ENCODE measurements at regions not wholly inside any gene's neighbourhood (a gene's known extent, or its start where the extent isn't known, plus 50 kb on each side); places are given as distances from the start of the nearest gene placed in this dataset.
"Not testable (repeated sequence)": the region's sequence is repeated elsewhere in the genome, so short reads cannot be mapped to it uniquely, and the experiment has no call there.

GRCh38 chr13:87255394-87255793 lies 415.8 kb upstream of the SLITRK5 start:
- DNase-seq: no peak

DNA sequence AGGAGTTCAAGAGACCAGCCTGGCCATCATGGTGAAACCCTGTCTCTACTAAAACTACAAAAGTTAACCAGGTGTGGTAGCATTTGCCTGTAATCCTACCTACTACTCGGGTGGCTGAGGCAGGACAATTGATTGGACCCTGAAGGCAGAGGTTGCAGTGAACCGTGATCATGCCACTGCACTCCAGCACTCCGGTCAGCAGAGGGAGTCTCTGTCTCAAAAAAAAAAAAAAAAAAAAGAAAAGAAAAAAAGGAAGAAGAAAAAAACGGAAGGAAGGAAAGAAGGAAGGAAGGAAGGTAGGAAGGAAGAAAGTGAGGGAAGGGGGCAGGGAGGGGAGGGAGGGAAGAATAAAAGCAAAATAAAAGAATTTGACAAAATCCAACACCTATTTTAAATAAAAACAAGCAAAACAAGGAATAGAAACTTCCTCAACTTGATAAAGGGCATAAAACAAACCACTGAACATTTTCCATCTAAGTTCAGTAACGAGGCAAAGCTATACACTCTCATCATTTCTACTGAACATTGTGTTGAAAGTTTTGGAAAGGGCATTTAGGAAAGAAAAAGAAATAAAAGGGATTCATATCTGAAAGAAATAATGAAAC lies 411.6 kb upstream of the SLITRK5 start:
- DNase-seq: no peak

DNA sequence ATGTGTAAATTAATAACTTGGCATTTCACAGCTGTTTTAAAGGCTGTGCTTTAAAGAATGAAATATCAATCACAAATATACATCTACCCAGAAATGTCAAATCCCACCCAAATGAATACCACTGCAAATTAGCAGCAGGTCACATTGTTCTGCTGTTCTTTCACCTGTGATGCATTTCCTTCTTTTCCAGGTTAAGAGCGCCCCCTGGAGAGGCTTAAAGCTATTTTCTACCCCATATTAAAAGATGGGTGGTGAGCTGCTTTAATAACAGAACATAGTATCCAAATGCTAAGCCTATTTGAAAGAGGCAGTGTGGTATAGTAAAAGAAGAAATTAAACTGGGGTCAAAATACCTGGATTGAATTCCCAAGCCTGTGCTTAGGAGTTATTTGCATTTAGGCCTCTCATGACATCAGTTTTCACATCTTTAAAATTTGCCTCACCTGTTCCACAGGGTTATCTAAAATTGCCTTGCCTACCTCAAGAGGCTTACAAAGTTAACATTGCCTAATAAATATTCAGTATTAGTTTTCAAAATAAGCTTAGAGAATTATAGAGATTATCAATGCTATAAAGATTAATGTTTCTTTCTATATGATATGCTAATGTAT lies 396.9 kb upstream of the SLITRK5 start:
- peak; percentile 64 for DNase-seq

DNA sequence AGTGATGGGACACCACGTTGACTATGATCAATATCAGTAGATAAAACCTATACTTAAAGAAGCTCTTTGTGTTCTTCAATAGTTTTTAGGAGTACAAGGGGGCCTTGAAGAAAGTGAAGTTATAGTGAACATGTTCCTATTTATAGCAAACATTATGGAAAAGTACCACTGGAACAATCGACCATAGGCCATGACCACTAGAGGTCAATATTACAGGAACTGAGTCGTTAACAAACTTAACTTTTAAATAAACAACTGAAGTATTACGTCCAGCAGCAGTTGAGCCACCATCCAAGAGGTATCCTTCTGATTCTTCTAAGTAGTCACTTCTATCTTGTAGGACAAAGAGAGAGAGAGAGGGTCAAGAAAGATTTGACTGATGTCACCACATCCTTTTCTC lies 391.0 kb upstream of the SLITRK5 start:
- no peak for DNase-seq

GRCh38 chr13:87287721-87288120 lies 383.4 kb upstream of the SLITRK5 start:
- no peak for DNase-seq

- no peak for DNase-seq
These were observed 375.5 kb upstream of the SLITRK5 start for GRCh38 chr13:87295636-87296035.

GRCh38 chr13:87302034-87302433 lies 369.1 kb upstream of the SLITRK5 start:
- DNase-seq: no peak

- no peak for DNase-seq
These were observed 368.2 kb upstream of the SLITRK5 start for GRCh38 chr13:87302931-87303330.

DNA sequence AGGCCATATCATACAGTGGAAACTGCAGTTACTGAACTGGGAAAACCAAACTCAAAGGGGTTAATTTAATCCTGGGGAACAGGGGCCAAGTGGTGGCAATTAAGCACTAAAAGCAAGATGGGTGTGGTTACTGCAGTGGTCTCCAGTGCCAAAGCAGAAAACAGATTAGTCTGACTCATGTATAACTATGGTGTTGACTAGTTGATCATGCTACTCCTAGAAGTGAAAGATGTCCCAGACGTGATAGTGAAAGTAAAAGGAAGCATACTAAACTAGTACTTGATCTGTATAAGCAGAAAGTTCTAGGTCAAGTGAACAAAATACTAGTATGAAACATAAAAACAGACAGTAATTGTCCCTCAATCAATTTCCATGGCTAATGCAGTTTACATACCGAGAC lies 360.0 kb upstream of the SLITRK5 start:
- DNase-seq: no peak

DNA sequence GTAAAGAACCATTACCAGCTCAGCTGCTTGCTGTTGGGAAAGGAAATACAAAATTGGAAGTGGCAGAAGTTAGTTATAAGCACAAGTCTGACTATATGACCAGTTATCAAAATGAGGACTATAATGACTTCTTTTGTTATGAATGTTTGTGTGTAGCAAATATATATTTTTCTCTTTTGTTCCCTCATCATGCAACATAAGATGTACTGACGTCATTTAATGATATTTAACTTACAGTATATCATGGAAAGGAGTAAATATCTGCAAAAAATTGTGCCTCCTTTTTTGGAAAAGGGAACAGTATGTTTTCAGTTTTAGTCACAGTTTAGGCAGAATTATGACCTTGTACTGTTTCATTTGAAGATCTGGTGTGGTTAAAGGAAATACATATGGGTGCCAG lies 356.3 kb upstream of the SLITRK5 start:
- DNase-seq: no peak

- no peak for DNase-seq
These were observed 348.8 kb upstream of the SLITRK5 start for GRCh38 chr13:87322386-87322785.

GRCh38 chr13:87324558-87324957 lies 346.6 kb upstream of the SLITRK5 start:
- no peak for DNase-seq

DNA sequence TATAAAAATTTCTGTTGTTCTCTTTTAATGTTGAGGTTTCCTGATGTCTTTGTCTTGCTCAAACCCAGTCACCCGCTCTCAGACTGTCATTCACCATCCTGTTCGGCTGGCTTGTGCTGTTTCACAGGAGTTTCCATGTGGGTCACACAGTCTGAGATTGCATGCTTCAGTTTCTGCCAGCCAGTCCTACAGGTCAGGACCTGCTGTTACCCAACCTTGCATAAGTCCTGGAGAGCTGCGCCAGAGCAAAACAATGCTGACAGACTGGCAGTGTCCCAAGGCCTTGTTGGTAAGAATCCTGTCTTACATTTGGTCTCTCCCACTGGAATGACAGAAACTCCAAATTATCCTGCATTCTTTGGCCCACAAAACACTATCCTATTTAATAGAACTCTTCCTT lies 340.0 kb upstream of the SLITRK5 start:
- no peak for DNase-seq

- no peak for DNase-seq
These were observed 337.6 kb upstream of the SLITRK5 start for GRCh38 chr13:87333599-87333998.

GRCh38 chr13:87334176-87334575 lies 337.0 kb upstream of the SLITRK5 start:
- DNase-seq: no peak

GRCh38 chr13:87336346-87336889 lies 334.8 kb upstream of the SLITRK5 start:
- DNase-seq: not testable (repeated sequence)

GRCh38 chr13:87344176-87344575 lies 327.0 kb upstream of the SLITRK5 start:
- no peak for DNase-seq

DNA sequence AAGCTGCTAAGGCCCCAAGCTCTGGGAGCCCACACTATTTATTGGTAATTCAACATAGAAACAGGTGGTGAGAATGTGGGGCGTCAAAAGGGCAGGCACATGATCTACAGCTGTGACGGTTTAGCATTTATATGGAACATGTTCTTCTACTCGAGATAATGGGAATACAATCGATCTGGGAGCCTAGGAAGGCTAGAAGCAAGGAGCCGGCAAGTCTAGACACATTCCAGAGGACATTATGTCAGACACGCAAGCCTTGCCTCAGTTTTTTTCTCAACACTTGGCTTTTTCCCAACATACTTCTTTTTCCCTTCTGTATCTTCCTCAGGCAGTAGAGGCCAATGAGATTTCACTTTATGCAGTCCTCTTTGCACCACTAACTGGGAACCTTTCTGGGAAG lies 315.7 kb upstream of the SLITRK5 start:
- DNase-seq: no peak

- no peak for DNase-seq
These were observed 314.9 kb upstream of the SLITRK5 start for GRCh38 chr13:87356314-87356713.

- no peak for DNase-seq
These were observed 312.9 kb upstream of the SLITRK5 start for GRCh38 chr13:87358319-87358718.

- no peak for DNase-seq
These were observed 310.0 kb upstream of the SLITRK5 start for GRCh38 chr13:87361216-87361615.

DNA sequence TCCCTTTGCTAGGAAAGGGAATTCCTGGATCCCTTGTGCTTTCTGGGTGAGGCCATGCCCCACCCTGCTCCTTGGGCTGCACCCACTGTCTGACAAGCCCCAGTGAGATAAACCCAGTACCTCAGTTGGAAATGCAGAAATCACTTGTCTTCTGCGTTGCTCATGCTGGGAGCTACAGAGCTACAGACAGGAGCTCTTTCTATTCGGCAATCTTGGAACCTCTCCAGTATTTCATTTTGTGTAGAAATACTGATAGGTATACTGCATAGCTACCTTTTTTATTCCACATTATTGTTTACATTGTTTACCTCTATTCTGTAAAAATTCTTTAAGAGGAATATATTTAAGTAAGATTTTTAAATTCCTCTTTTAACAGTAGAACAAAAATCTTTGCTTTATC lies 302.5 kb upstream of the SLITRK5 start:
- no peak for DNase-seq

DNA sequence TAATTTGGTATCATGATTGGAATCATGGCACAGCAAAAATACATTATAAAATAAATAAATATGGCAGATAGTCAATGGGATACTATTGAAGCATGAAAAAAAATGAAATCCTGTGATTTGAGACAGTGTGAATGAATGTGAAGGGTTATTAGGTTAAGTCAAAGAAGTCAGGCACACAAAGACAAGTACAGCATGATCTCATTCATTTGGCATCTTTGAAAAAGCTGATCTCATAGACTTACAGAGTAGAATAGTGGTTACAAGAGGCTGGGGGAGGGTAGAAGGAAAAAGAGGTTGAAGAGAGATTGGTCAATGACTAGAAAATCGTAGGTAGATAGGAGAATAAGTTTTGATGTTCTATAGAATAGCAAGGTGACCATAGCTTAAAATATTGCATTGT lies 295.1 kb upstream of the SLITRK5 start:
- no peak for DNase-seq

DNA sequence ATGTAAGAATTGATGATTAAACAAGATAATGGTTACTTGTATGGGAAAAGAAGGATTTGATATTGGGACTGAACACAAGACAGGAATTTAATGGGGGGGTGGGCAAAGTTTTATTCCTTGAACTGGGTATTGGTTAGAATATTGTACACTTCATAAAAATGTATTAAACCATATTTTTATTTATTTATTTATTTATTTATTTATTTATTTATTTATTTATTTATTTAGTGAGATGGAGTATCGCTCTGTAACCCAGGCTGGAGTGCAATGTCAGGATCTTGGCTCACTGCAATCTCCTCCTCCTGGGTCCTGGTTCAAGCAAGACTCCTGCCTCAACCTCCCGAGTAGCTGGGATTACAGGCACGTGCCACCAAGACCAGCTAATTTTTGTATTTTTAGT lies 287.1 kb upstream of the SLITRK5 start:
- no peak for DNase-seq

GRCh38 chr13:87393358-87393757 lies 277.8 kb upstream of the SLITRK5 start:
- DNase-seq: no peak

Measured in NCI-H1694 treated with DMSO at 0.1 percent for 48 hours (cell line).